ENCODE measurements at regions not wholly inside any gene's neighbourhood (a gene's known extent, or its start where the extent isn't known, plus 50 kb on each side); places are given as distances from the start of the nearest gene placed in this dataset.

- Histone ChIP-seq H3K4me1 (ENCODE audit: control insufficient read depth, insufficient read depth, low read length) (no peaks in the 10 kb centered on the region), H3K36me3 (ENCODE audit: control insufficient read depth in 2 of 2, insufficient read depth in 1 of 2, low read length in 2 of 2) (no peaks in the 10 kb centered on the region), H3K9me3 (ENCODE audit: control insufficient read depth, insufficient read depth, low read depth, low read length) (no peaks in the 10 kb centered on the region), H3K27ac (ENCODE audit: extremely low read depth, low read depth, low read length) (no peak overlapping the region), H3K4me3 (ENCODE audit: low read depth, low read length) (no peak overlapping the region)
- CTCF ChIA-PET: no interaction called here
- POLR2A ChIA-PET: no interaction called here
- TF ChIP-seq ZFP37 (tag by site-specific recombination; IDR thresholded peaks at IDR 0.05) (no peak), KLF8 (tag by site-specific recombination; IDR thresholded peaks at IDR 0.05) (no peak), GLIS1 (tag by site-specific recombination; IDR thresholded peaks at IDR 0.05) (no peak), ZNF600 (tag by site-specific recombination; IDR thresholded peaks at IDR 0.05) (no peak), ZNF214 (tag by site-specific recombination; IDR thresholded peaks at IDR 0.05; ENCODE audit: borderline replicate concordance) (no peak), ZNF174 (tag by site-specific recombination; IDR thresholded peaks at IDR 0.05) (no peak)
Observed at GRCh38 chr4:188819233-188819632, 680.0 kb downstream of the TRIML1 start.

GRCh38 chr4:188821500-188821899 is 682.3 kb downstream of the TRIML1 start:
- H3K4me1 ChIP-seq (ENCODE audit: control insufficient read depth, insufficient read depth, low read length): no peaks in the 10 kb centered on the region
- no peak overlapping the region for H3K4me3 ChIP-seq (ENCODE audit: low read depth, low read length)
- no peaks in the 10 kb centered on the region for H3K9me3 ChIP-seq (ENCODE audit: control insufficient read depth, insufficient read depth, low read depth, low read length)
- ChIA-PET CTCF (interaction anchor here (1.1 kb wide), 1 partner anchor 44 kb away, joined by 3 read pairs; no protein-coding TSS in a partner anchor), POLR2A (no interaction called here)
- no peaks in the 10 kb centered on the region for H3K36me3 ChIP-seq (ENCODE audit: control insufficient read depth in 2 of 2, insufficient read depth in 1 of 2, low read length in 2 of 2)
- TF ChIP-seq ZNF707 (tag by site-specific recombination; IDR thresholded peaks at IDR 0.05): no peak
- TF ChIP-seq ZNF473 (tag by site-specific recombination; IDR thresholded peaks at IDR 0.05): no peak
- TF ChIP-seq ZNF600 (tag by site-specific recombination; IDR thresholded peaks at IDR 0.05): no peak
- TF ChIP-seq ZNF558 (tag by site-specific recombination; IDR thresholded peaks at IDR 0.05): no peak
- no peak for TF ChIP-seq IKZF3 (tag by site-specific recombination; IDR thresholded peaks at IDR 0.05)
- no peak for TF ChIP-seq ZNF704 (tag by site-specific recombination; IDR thresholded peaks at IDR 0.05)
- no peak for TF ChIP-seq MYNN (tag by site-specific recombination; IDR thresholded peaks at IDR 0.05; ENCODE audit: borderline replicate concordance)
- TF ChIP-seq ZNF221 (tag by site-specific recombination; IDR thresholded peaks at IDR 0.05; ENCODE audit: borderline replicate concordance): no peak
- no peak for TF ChIP-seq PATZ1 (tag by site-specific recombination; IDR thresholded peaks at IDR 0.05)
- TF ChIP-seq ZBTB1 (tag by site-specific recombination; IDR thresholded peaks at IDR 0.05): no peak
- no peak for TF ChIP-seq ZNF175 (tag by site-specific recombination; IDR thresholded peaks at IDR 0.05)
- no peak for TF ChIP-seq ZSCAN5A (tag by site-specific recombination; IDR thresholded peaks at IDR 0.05)
- TF ChIP-seq ZBTB11 (tag by site-specific recombination; conservative IDR thresholded peaks at IDR 0.05; ENCODE audit: low read depth): no peak
- no peak for TF ChIP-seq ZBTB8A (tag by site-specific recombination; IDR thresholded peaks at IDR 0.05)
- TF ChIP-seq ZNF211 (tag by site-specific recombination; IDR thresholded peaks at IDR 0.05; ENCODE audit: low read depth): no peak
- no peak for TF ChIP-seq ZNF785 (tag by site-specific recombination; IDR thresholded peaks at IDR 0.05)
- TF ChIP-seq ZSCAN30 (tag by site-specific recombination; IDR thresholded peaks at IDR 0.05): no peak
- TF ChIP-seq ZNF776 (tag by site-specific recombination; IDR thresholded peaks at IDR 0.05; ENCODE audit: borderline replicate concordance): no peak
- no peak for TF ChIP-seq PBX3 (CRISPR knock-in tag; IDR thresholded peaks at IDR 0.05)
- no peak overlapping the region for H3K27ac ChIP-seq (ENCODE audit: extremely low read depth, low read depth, low read length)
